ENCODE measurements at regions not wholly inside any gene's neighbourhood (a gene's known extent, or its start where the extent isn't known, plus 50 kb on each side); places are given as distances from the start of the nearest gene placed in this dataset.

DNA sequence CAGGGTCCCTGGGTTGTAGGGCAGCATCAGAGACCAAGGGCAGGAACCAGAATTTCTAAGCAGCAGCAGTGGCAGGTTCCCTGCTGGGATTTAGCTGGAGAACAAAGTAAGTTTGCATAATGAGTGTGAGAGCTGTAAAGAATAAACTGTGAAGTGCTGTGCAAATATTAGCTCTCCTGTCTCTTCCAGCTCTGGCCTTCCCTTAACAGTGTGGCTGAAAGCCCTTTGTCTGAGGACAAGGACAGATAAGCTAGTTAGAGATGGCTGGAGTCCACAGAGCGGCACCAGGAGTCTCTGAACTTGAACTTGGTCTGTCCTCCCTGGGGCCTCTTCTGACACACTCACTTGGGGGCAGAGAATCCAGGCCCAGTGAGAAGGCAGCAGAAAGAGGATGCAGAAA, 98.2 kb upstream of the WSCD1 start:
- Histone ChIP-seq H3K36me3 (ENCODE audit: insufficient read depth, low read length) (no peaks in the 10 kb centered on the region), H3K79me2 (ENCODE audit: insufficient read depth, low read length) (no peaks in the 10 kb centered on the region), H3K27me3 (ENCODE audit: insufficient read depth, low read length, poor library complexity) (no peaks in the 10 kb centered on the region), H4K20me1 (ENCODE audit: insufficient read depth, low read length) (no peaks in the 10 kb centered on the region), H2AFZ (ENCODE audit: low read depth, low read length) (no peak overlapping the region), H3K4me2 (ENCODE audit: insufficient read depth, low read length) (no peak overlapping the region), H3K4me3 (ENCODE audit: low read depth in 1 of 2, low read length in 2 of 2) (no peak overlapping the region), H3K9me3 (ENCODE audit: insufficient read depth, low read length, severe bottlenecking) (peaks cover 3% of the 10 kb centered on the region), H3K27ac (ENCODE audit: low read length) (no peak overlapping the region), H3K4me1 (ENCODE audit: insufficient read depth, low read length) (no peaks in the 10 kb centered on the region), H3K9ac (ENCODE audit: low read depth, low read length) (no peak overlapping the region)
- DNase-seq (no peak), ATAC-seq (ENCODE audit: insufficient read depth, low read depth) (no peak)
- TF ChIP-seq, protein P1, sequence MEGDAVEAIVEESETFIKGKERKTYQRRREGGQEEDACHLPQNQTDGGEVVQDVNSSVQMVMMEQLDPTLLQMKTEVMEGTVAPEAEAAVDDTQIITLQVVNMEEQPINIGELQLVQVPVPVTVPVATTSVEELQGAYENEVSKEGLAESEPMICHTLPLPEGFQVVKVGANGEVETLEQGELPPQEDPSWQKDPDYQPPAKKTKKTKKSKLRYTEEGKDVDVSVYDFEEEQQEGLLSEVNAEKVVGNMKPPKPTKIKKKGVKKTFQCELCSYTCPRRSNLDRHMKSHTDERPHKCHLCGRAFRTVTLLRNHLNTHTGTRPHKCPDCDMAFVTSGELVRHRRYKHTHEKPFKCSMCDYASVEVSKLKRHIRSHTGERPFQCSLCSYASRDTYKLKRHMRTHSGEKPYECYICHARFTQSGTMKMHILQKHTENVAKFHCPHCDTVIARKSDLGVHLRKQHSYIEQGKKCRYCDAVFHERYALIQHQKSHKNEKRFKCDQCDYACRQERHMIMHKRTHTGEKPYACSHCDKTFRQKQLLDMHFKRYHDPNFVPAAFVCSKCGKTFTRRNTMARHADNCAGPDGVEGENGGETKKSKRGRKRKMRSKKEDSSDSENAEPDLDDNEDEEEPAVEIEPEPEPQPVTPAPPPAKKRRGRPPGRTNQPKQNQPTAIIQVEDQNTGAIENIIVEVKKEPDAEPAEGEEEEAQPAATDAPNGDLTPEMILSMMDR (IDR thresholded peaks at IDR 0.05; ENCODE audit: borderline replicate concordance, extremely low read depth, low read length, poor library complexity, severe bottlenecking), result no peak
- no peak for TF ChIP-seq EZH2 (IDR thresholded peaks at IDR 0.05; ENCODE audit: borderline replicate concordance, low read depth, low read length, severe bottlenecking)

DNA sequence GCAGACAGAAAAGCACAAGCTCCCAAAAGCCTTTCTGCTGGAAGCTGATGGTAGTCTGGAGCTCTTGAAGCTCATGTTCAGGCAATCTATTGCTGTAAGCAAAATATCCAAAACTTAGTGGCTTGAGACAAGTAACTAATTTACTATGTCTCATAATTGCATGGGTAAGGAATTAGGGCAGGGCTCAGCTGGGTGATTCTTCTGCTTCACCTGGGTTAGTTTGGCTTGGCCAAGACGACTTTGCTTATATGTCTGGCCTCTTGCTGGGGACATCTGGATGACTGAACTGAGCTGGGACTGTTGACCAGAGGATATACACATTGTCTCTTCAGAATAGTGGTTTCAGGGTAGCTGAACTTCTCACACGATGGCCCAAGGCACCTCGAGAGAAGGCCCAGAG, 96.8 kb upstream of the WSCD1 start:
- TF ChIP-seq EZH2 (IDR thresholded peaks at IDR 0.05; ENCODE audit: borderline replicate concordance, low read depth, low read length, severe bottlenecking), result no peak
- TF ChIP-seq, protein P1 (IDR thresholded peaks at IDR 0.05; ENCODE audit: borderline replicate concordance, extremely low read depth, low read length, poor library complexity, severe bottlenecking), result no peak
- H3K9ac ChIP-seq (ENCODE audit: low read depth, low read length), result no peak overlapping the region
- peaks cover 3% of the 10 kb centered on the region for H3K27me3 ChIP-seq (ENCODE audit: insufficient read depth, low read length, poor library complexity)
- no peak overlapping the region for H3K4me3 ChIP-seq (ENCODE audit: low read depth in 1 of 2, low read length in 2 of 2)
- no peaks in the 10 kb centered on the region for H3K36me3 ChIP-seq (ENCODE audit: insufficient read depth, low read length)
- H4K20me1 ChIP-seq (ENCODE audit: insufficient read depth, low read length), result no peaks in the 10 kb centered on the region
- no peak overlapping the region for H2AFZ ChIP-seq (ENCODE audit: low read depth, low read length)
- DNase-seq, result no peak
- no peak overlapping the region for H3K27ac ChIP-seq (ENCODE audit: low read length)
- ATAC-seq (ENCODE audit: insufficient read depth, low read depth), result no peak
- no peak overlapping the region for H3K4me2 ChIP-seq (ENCODE audit: insufficient read depth, low read length)
- H3K9me3 ChIP-seq (ENCODE audit: insufficient read depth, low read length, severe bottlenecking), result peaks cover 3% of the 10 kb centered on the region
- H3K4me1 ChIP-seq (ENCODE audit: insufficient read depth, low read length), result no peaks in the 10 kb centered on the region
- no peaks in the 10 kb centered on the region for H3K79me2 ChIP-seq (ENCODE audit: insufficient read depth, low read length)

DNA sequence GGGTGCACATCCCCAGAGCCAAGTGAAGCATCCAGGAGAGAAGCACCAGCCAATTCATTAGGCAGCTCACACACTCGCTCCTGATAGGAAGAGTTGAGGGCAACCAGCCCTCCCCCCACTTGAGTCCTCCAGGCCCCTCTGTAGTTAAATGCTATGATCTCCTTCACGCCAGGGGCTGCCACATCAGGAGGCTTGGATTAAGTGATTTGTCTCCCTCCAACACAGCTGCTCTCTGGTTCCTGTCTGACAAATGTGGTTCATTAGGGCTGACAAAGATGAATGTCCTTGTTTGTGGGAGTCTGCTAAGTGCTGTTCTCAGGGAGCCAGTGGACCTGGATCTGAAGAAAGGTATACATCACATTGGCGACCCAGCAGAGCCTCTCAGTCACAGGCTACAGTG, 94.5 kb upstream of the WSCD1 start:
- no peaks in the 10 kb centered on the region; the same call in 1 of the 2 replicates for H4K20me1 ChIP-seq (ENCODE audit: insufficient read depth, low read length)
- no peak overlapping the region for H3K27ac ChIP-seq (ENCODE audit: low read length)
- H3K4me3 ChIP-seq (ENCODE audit: low read depth in 1 of 2, low read length in 2 of 2), result no peak overlapping the region
- H3K36me3 ChIP-seq (ENCODE audit: insufficient read depth, low read length), result no peaks in the 10 kb centered on the region
- peaks cover 3% of the 10 kb centered on the region for H3K9me3 ChIP-seq (ENCODE audit: insufficient read depth, low read length, severe bottlenecking)
- DNase-seq (no peak), ATAC-seq (ENCODE audit: insufficient read depth, low read depth) (no peak)
- no peaks in the 10 kb centered on the region for H3K79me2 ChIP-seq (ENCODE audit: insufficient read depth, low read length)
- H2AFZ ChIP-seq (ENCODE audit: low read depth, low read length), result no peak overlapping the region
- H3K4me1 ChIP-seq (ENCODE audit: insufficient read depth, low read length), result no peaks in the 10 kb centered on the region
- H3K4me2 ChIP-seq (ENCODE audit: insufficient read depth, low read length), result no peak overlapping the region
- no peak for TF ChIP-seq EZH2 (IDR thresholded peaks at IDR 0.05; ENCODE audit: borderline replicate concordance, low read depth, low read length, severe bottlenecking)
- TF ChIP-seq, protein P1 (IDR thresholded peaks at IDR 0.05; ENCODE audit: borderline replicate concordance, extremely low read depth, low read length, poor library complexity, severe bottlenecking), result no peak
- no peak overlapping the region for H3K9ac ChIP-seq (ENCODE audit: low read depth, low read length)
- peaks cover 10% of the 10 kb centered on the region for H3K27me3 ChIP-seq (ENCODE audit: insufficient read depth, low read length, poor library complexity)

DNA sequence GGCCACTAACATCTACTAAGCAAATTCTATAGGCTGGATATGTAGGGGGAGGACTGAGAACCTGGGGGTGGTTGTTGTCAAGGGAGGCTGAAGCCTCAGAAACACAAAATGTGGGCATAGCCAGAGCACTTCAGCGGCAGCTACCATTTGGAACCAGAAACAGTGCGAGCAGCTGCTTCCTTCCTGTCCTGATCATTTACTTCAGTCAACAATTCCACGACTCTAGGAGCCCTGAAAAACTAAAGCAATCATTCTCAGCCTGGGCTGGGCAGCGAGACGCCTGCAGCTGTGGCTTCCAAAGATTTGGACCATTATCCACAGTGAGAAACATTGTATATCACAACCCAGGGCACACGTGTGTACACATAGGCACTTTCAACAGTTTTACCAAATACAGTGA, 93.9 kb upstream of the WSCD1 start:
- peaks cover 10% of the 10 kb centered on the region for H3K27me3 ChIP-seq (ENCODE audit: insufficient read depth, low read length, poor library complexity)
- H2AFZ ChIP-seq (ENCODE audit: low read depth, low read length), result no peak overlapping the region
- H3K79me2 ChIP-seq (ENCODE audit: insufficient read depth, low read length), result no peaks in the 10 kb centered on the region
- DNase-seq, result no peak
- H3K4me3 ChIP-seq (ENCODE audit: low read depth in 1 of 2, low read length in 2 of 2), result no peak overlapping the region
- no peaks in the 10 kb centered on the region for H3K36me3 ChIP-seq (ENCODE audit: insufficient read depth, low read length)
- H3K9me3 ChIP-seq (ENCODE audit: insufficient read depth, low read length, severe bottlenecking), result peaks cover 3% of the 10 kb centered on the region
- no peak overlapping the region for H3K27ac ChIP-seq (ENCODE audit: low read length)
- TF ChIP-seq, protein P1 (IDR thresholded peaks at IDR 0.05; ENCODE audit: borderline replicate concordance, extremely low read depth, low read length, poor library complexity, severe bottlenecking), result no peak
- TF ChIP-seq EZH2 (IDR thresholded peaks at IDR 0.05; ENCODE audit: borderline replicate concordance, low read depth, low read length, severe bottlenecking), result no peak
- no peak overlapping the region for H3K4me2 ChIP-seq (ENCODE audit: insufficient read depth, low read length)
- no peak overlapping the region for H3K9ac ChIP-seq (ENCODE audit: low read depth, low read length)
- H3K4me1 ChIP-seq (ENCODE audit: insufficient read depth, low read length), result no peaks in the 10 kb centered on the region
- no peaks in the 10 kb centered on the region; the same call in 1 of the 2 replicates for H4K20me1 ChIP-seq (ENCODE audit: insufficient read depth, low read length)
- ATAC-seq (ENCODE audit: insufficient read depth, low read depth), result no peak
